GM21423 (cell line): ENCODE measurements at regions not wholly inside any gene's neighbourhood (a gene's known extent, or its start where the extent isn't known, plus 50 kb on each side); places are given as distances from the start of the nearest gene placed in this dataset.
"Not testable (repeated sequence)": the region's sequence is repeated elsewhere in the genome, so short reads cannot be mapped to it uniquely, and the experiment has no call there.

Experiments used
- ATAC-seq: cut with Tn5 transposase; IDR thresholded peaks from one replicate; pipeline ENCODE4 v1.9.1; 2021; ENCODE audit warnings: mild to moderate bottlenecking, moderate library complexity; ENCODE audit not compliant: unreplicated experiment

- ATAC-seq, result no peak
These were observed 338.3 kb upstream of the NT5E start for GRCh38 chr6:85111481-85112011.

DNA sequence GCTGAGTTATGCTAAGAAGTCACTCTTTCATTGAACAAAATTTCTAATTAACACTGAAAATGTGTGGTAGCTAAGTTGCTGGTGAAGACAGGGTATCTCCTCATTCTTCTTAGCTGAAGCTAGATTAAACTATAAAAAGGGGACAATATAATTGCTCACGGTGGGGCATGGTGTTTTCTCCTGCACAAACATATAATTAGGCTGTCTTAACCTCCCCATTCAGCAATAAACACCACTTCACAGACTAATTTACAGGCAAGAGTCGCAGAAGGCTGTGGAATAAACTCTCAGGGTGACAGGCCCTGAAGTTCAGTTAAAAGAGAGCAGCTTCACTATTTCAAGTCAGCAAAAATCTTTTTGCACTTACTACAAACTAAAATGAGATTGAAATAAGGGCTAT is 338.9 kb upstream of the NT5E start:
- ATAC-seq, result no peak

DNA sequence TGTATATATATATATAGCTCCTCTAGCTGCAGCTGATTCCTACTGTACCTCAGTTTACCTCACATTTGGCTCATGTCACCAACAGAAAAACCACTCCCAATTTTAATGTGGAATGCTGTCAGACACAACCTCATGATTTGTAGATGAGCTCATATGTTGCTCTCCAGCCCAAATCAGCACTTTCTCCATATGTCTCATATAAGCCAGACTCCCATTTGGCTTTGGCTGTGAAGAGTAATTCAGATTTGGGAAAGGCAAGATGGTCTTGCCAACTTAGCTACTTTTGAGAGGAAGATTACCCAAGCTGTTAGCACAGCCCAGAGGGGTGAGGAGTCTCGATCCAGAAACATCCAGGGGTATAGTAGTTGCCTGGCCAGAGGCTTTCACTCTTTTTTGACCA is 342.2 kb upstream of the NT5E start:
- ATAC-seq, result no peak

- no peak for ATAC-seq
These were observed 332.6 kb upstream of the TBX18 start for GRCh38 chr6:85096976-85097375.

- no peak for ATAC-seq
These were observed 327.8 kb upstream of the TBX18 start for GRCh38 chr6:85092226-85092625.

DNA sequence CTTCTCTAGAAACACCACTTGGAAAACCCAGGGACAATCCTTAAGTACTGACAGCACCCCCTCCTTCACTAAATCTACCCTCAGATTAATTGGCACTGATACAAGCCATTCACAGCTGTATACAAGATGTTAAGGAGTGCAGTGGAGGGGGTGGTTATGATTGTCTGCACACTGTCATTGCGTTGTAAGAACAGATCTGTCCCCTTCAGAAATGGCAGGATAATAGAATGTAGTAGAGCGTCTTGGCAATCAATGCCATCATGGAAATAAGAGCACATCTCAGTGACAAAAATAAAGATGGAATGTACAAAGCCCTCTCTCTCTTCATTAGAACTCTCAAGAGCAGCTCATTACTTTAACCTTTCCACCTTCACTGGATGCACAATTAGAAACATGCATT is 324.9 kb upstream of the TBX18 start:
- ATAC-seq, result no peak

GRCh38 chr6:85085875-85086274 is 321.5 kb upstream of the TBX18 start:
- ATAC-seq, result no peak

DNA sequence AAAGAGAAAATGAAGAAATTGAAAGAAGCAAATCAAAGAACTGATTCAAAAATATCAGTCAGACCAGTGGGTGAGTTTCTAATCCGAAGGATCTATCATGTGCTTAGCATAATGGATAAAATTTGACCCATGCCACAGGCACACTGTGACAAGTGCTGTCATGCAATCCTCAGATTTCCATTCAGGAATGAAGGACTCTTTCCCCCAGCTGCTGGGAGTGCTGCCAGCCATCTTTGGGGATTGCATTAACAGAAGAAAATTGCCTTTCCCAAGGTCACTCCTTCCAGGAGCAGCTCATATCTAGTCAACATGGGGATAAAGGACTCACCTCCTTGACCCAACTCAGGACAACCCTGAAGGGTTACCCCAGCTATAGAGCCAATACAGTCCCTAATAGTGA is 316.7 kb upstream of the TBX18 start:
- no peak for ATAC-seq

GRCh38 chr6:85079761-85080160 is 315.4 kb upstream of the TBX18 start:
- ATAC-seq, result no peak

GRCh38 chr6:85078058-85078457 is 313.7 kb upstream of the TBX18 start:
- ATAC-seq, result no peak

DNA sequence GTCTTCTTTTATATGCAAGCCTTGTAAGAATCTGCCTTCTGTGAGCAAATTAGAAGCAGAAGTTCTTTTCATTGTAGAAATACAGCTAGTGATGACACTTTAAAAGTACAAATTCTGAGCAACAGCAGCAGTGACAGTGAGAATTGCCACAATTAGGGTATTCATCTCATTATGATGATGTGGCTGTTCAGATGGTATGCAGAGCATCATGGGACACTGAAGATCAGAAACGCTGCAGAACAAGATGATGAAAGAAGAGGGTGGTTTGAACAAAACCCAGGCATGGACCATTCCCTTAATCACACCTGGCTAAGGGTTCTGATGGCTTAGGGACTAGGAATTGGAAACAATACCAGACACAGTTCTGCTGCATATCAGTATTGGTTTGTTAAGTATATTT is 312.7 kb upstream of the TBX18 start:
- ATAC-seq, result no peak

GRCh38 chr6:85071845-85072244 is 307.4 kb upstream of the TBX18 start:
- not testable (repeated sequence) for ATAC-seq

- no peak for ATAC-seq
These were observed 305.2 kb upstream of the TBX18 start for GRCh38 chr6:85069577-85069976.

DNA sequence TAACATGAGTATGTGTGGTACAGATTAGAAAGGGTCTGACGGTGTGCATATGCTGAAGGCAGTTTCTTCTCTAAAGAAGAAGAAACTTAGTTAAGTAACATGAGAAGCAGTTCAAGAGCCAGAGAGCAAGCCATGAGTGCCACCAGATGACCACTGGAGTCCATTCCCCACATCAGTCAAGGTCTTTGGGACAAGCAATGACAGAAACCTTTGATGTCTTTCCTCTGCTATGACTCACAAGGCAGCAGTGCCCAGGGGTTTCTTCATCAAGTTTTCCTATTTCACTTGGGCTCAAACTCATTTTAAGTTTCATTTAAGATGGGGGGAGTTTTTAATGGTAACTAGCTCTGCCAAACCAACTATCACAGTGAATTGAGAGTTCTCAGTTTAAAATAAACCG is 303.8 kb upstream of the TBX18 start:
- no peak for ATAC-seq

DNA sequence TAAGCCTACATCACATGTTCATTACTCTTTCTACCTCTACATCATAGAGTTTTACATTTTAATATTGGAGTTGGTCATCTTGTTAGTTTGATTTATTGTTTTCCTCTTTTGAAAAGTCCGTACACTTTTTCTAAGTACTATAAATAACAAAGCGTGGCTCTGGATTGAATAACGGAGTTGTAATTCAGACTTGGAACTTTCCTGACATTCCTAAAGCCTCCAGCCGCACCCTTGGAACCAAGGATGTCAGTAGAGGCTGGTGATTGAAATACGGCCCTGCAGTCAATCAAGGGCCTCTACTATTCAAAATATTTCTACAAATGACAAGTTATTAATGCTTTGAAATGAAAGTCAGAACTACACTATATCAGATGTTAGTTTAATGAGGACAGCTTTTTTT is 301.9 kb upstream of the TBX18 start:
- no peak for ATAC-seq

DNA sequence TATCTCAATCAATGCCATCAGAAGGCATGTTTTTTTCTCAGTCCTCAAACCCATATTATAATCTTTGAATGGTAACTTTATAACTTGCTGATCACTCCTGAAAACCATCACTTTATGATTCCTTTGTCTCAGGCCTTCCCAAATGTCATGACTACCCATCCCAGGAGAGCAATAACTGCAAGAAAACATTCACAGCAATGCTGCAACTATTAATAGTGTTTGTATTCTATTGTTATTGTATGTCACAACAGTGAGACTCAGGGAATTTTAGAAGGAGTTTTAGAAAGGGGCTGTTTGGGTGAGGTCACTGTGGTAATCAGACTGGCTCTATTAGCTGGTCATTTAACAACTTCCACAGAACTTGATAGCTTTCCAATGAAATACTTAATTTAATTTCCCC is 301.4 kb upstream of the TBX18 start:
- no peak for ATAC-seq

GRCh38 chr6:85063611-85064010 is 299.2 kb upstream of the TBX18 start:
- no peak for ATAC-seq

DNA sequence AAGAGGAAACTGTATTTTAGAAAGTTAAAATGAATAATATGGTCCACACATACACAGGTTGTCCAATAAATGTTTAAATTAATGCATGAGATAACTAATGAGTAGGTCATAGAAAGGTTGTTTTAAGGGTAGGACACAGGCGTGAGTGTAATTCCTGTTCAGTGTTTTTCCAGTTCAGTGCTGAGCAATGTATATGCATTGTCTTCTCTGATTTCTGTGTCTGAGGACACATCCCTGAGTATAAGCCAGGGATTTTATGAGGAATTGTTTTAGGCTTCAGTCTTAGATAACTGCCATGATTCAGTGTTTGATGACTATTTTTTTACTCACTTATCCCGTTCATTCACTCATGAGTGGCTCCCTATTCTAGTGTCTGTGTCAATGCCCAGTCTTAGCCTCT is 298.5 kb upstream of the TBX18 start:
- no peak for ATAC-seq

GRCh38 chr6:85058806-85059205 is 294.4 kb upstream of the TBX18 start:
- no peak for ATAC-seq

- ATAC-seq, result no peak
These were observed 285.8 kb upstream of the TBX18 start for GRCh38 chr6:85050149-85050548.

DNA sequence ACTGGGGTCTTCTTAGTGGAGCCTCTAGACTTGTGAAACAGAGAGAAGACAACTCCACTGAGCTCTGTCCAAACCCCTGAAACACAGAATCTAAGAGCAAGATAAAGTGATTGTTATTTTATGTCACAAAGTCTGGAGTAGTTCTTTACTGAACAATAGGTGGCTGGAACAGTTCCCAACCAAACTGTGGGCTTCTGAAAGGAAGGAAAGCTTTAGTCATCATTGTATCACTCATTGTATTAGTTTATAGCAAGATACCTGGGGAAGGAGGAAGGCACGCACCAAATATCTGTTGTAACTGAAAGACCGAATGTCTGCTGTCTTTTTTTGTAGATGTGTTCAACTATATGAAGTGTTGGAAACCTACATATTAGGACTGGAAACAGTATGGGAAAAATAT is 284.9 kb upstream of the TBX18 start:
- ATAC-seq, result no peak

DNA sequence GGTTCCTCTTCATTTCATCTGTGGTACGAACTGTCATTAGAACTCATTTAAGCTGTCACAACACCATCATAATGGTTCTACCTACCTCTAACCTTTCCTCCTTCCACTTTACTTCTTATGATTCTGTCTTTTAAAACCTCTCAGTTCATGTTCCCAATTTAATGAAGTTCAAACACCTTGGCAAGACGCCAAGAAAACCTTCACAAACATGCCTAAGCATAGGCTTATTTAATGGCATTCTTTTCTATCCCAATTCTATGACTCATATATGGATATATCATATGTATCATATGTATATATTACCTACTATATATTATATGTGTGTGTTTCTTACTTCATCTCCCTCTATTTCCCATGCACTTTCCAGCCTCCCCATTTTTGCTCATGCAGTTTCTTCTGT is 283.4 kb upstream of the TBX18 start:
- no peak for ATAC-seq

DNA sequence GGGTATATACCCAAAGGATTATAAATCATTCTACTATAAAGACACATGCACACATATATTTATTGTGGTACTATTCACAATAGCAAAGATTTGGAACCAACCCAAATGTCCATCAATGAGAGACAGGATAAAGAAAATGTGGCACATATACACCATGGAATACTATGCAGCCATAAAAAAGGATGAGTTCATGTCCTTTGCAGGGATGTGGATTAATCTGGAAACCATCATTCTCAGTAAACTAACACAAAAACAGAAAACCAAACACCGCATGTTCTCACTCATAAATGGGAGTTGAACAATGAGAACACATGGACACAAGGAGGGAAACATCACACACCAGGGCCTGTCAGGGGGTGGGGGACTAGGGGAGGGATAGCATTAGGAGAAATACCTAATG is 281.4 kb upstream of the TBX18 start:
- ATAC-seq, result not testable (repeated sequence)

DNA sequence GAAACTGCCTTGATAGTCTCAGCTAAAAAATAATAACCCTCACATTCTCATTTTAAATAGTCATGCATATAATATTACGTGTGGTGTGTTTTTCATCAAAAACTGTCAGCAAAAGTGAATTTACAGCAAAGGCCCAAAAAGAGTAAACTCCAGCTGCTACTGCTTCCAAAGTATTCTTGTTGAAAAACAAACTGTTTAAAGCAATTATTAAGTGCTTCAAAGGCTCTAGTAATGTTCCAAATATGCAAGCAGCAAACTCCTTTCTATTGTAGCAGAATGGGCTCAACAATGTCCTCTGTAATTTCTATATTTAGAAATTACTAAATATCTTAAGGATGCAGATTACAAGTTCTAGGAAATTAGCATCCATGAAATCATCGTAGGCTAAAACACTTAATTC is 280.0 kb upstream of the TBX18 start:
- ATAC-seq, result no peak
